ENCODE measurements at regions not wholly inside any gene's neighbourhood (a gene's known extent, or its start where the extent isn't known, plus 50 kb on each side); places are given as distances from the start of the nearest gene placed in this dataset.

DNA sequence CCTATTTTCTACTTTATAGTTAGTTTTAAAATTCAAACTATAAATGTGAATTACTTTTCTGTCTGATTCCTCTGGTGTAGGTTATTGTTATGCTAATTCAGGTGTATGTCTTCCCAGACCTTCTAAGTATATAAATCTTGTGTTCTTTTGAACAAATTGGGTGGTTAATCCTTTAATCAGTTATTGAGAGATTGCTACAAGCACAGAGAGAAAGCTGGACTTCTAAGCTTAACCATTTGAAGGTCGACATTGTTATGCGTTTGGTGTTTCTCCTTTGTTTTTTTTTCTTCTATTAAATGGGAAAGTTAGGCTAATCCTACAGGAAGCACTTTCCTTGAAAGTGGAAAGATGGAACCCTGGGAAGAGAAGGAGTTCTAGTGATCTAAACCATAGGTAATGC lies 592.6 kb downstream of the SLC4A3 start:
- DNase-seq (ENCODE audit: low spot score in 2 of 2): peak in 1 of 2 experiments; percentile 80
- H3K9me3 ChIP-seq: no peaks in the 10 kb centered on the region
- peaks cover 11% of the 10 kb centered on the region for H3K4me1 ChIP-seq
- in situ Hi-C loops (cut with MboI; ENCODE audit: low sequenced_read_pairs): no loop called here
- H3K27me3 ChIP-seq (ENCODE audit: low read depth): no peaks in the 10 kb centered on the region; the same call in 1 of the 2 replicates
- no peak overlapping the region for H3K4me3 ChIP-seq
- H3K36me3 ChIP-seq (replicated peaks): no peaks in the 10 kb centered on the region

DNA sequence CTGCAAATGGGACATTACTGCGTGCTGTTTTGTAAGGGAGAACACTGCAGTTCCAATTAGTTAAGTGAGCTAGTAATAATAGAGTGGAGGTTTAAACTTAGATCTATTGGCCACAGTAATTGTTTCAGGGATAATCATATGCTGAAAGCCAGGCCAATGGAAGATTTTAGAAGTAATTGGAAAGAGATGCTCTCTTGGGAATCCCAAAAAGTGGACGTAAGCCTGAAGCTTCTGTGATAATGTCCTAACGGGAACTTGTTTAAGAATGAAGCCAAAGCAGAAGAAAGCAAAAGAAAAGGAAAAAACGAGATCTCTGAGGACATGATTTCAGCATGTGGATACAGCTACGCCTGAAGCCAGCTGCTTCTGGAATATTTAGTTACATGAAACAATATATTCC lies 594.6 kb downstream of the SLC4A3 start:
- H3K4me3 ChIP-seq: no peak overlapping the region
- in situ Hi-C loops (cut with MboI; ENCODE audit: low sequenced_read_pairs): no loop called here
- H3K36me3 ChIP-seq (replicated peaks): no peaks in the 10 kb centered on the region
- H3K9me3 ChIP-seq: no peaks in the 10 kb centered on the region
- no peak for DNase-seq (ENCODE audit: low spot score in 2 of 2)
- no peaks in the 10 kb centered on the region; the same call in 1 of the 2 replicates for H3K27me3 ChIP-seq (ENCODE audit: low read depth)
- peaks cover 11% of the 10 kb centered on the region for H3K4me1 ChIP-seq

DNA sequence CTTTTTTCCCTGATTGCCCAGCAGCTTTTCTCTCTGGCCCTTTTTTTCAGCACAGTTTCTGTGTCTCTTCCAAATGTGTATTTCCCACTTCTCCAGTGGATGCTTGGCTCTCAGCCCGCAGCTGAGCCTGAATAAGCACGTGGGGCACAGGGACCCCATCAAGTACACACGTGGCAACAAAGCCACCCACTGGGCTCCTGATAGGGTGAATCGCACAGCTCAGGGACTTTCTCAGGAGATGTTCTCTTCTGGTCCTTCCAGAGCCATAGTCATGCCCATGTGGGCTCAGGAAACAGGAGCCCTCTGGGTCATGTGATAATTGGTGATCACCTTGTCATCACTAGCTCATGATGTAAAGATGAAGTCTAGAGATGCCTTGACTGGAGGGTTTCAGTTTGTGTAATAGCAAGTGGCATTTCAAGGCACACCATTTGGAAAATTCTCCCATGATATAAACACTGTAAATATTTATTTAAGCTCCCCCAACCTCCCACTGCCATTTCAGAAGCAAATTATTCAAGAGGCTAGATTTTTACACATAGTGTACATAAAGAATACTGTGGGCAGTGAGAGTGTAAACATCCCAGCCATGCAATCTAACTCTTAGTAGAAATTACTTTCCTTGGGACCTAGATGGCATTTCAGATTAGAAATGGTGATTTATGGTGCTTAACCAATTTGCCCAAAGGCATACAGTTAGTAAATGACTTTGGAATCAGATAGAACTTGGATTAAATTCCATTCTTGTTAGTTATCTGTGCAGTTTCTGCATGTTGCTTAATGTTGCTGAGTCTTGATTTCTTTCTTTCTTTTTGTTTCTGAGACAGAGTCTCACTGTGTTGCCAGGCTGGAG lies 597.5 kb downstream of the SLC4A3 start:
- Histone ChIP-seq H3K27me3 (ENCODE audit: low read depth) (no peaks in the 10 kb centered on the region; the same call in 1 of the 2 replicates), H3K4me3 (no peak overlapping the region), H3K9me3 (no peaks in the 10 kb centered on the region), H3K36me3 (replicated peaks) (no peaks in the 10 kb centered on the region), H3K4me1 (peaks cover 7% of the 10 kb centered on the region)
- in situ Hi-C loops (cut with MboI; ENCODE audit: low sequenced_read_pairs): no loop called here
- DNase-seq (ENCODE audit: low spot score in 2 of 2): no peak

DNA sequence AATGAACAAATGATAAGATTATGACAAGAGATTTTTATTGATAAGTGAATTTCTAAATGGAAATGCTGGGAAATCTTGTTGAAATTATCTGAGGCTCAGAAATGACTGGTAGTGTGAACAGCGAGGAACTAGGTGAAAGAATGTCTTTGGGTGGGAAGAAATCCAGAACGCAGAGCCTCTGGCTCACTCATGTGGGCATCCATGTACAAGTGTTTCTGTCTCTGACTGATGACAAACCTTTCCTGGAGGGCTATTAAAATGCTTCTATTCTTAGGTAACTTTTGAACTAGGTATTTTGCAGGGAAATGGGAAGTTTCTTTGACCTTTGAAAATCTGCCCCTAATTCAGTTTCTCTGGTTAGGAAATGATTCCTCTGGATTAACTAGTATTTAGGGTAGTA lies 598.6 kb downstream of the SLC4A3 start:
- H3K36me3 ChIP-seq (replicated peaks): no peaks in the 10 kb centered on the region
- H3K4me3 ChIP-seq: no peak overlapping the region
- H3K9me3 ChIP-seq: no peaks in the 10 kb centered on the region
- in situ Hi-C loops (cut with MboI; ENCODE audit: low sequenced_read_pairs): no loop called here
- H3K4me1 ChIP-seq: no peaks in the 10 kb centered on the region
- no peaks in the 10 kb centered on the region; the same call in 1 of the 2 replicates for H3K27me3 ChIP-seq (ENCODE audit: low read depth)
- DNase-seq (ENCODE audit: low spot score in 2 of 2): no peak

GRCh38 chr2:220226546-220226945 lies 599.1 kb downstream of the SLC4A3 start:
- Histone ChIP-seq H3K9me3 (no peaks in the 10 kb centered on the region), H3K27me3 (ENCODE audit: low read depth) (no peaks in the 10 kb centered on the region; the same call in 1 of the 2 replicates), H3K36me3 (replicated peaks) (no peaks in the 10 kb centered on the region), H3K4me1 (no peaks in the 10 kb centered on the region), H3K4me3 (no peak overlapping the region)
- in situ Hi-C loops (cut with MboI; ENCODE audit: low sequenced_read_pairs): no loop called here
- no peak for DNase-seq (ENCODE audit: low spot score in 2 of 2)

GRCh38 chr2:220227266-220227920 lies 600.0 kb downstream of the SLC4A3 start:
- no peaks in the 10 kb centered on the region for H3K9me3 ChIP-seq
- no peaks in the 10 kb centered on the region for H3K4me1 ChIP-seq
- in situ Hi-C loops (cut with MboI; ENCODE audit: low sequenced_read_pairs): no loop called here
- no peaks in the 10 kb centered on the region for H3K36me3 ChIP-seq (replicated peaks)
- DNase-seq (ENCODE audit: low spot score in 2 of 2): no peak
- no peak overlapping the region for H3K4me3 ChIP-seq
- H3K27me3 ChIP-seq (ENCODE audit: low read depth): no peaks in the 10 kb centered on the region; the same call in 1 of the 2 replicates

GRCh38 chr2:220228310-220229006 lies 601.0 kb downstream of the SLC4A3 start:
- in situ Hi-C loops (cut with MboI; ENCODE audit: low sequenced_read_pairs): no loop called here
- no peak overlapping the region for H3K4me3 ChIP-seq
- no peaks in the 10 kb centered on the region; the same call in 1 of the 2 replicates for H3K27me3 ChIP-seq (ENCODE audit: low read depth)
- H3K36me3 ChIP-seq (replicated peaks): no peaks in the 10 kb centered on the region
- H3K4me1 ChIP-seq: no peaks in the 10 kb centered on the region
- DNase-seq (ENCODE audit: low spot score in 2 of 2): no peak
- no peaks in the 10 kb centered on the region for H3K9me3 ChIP-seq

DNA sequence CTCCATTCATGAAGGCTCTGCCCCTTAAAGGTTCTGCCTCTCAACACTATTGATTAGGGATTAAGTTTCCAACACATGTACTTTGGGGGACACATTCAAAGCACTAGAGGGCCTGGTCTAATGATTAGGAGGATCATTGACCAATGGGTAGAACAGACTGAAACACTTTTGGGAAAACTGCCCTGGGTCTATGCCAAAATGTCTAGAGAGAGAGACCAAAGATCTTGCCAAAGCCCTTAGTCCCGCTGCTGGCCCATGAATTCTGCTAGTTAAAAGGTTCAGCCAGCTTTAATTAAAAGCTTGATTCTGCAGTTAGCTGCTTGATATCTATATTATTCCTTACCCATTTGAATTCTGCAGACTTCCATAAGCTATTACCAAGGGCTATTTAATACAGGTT lies 613.2 kb downstream of the SLC4A3 start:
- Histone ChIP-seq H3K27me3 (ENCODE audit: low read depth) (no peaks in the 10 kb centered on the region), H3K9me3 (no peaks in the 10 kb centered on the region), H3K4me1 (no peaks in the 10 kb centered on the region), H3K4me3 (no peak overlapping the region), H3K36me3 (replicated peaks) (no peaks in the 10 kb centered on the region)
- in situ Hi-C loops (cut with MboI; ENCODE audit: low sequenced_read_pairs): no loop called here
- no peak for DNase-seq (ENCODE audit: low spot score in 2 of 2)

DNA sequence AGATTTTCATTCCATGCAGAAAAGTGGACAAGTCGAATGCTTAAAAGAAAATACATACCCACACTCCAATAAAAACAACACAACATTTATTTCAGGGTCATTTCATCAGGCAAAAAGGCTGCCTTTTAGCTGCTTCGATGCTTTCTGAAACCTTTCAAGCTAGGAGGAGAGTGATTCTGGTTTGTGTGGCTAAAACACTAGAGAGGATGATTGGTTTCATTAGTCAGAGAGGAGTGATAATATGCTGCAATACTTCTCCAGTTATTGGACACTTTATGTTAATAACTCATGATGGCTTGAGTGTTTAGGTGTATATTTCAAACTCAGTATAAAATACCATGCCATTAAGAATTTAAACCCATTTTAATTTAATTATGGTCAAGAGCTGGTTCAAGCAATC lies 614.0 kb downstream of the SLC4A3 start:
- in situ Hi-C loops (cut with MboI; ENCODE audit: low sequenced_read_pairs): no loop called here
- H3K9me3 ChIP-seq: no peaks in the 10 kb centered on the region
- no peak for DNase-seq (ENCODE audit: low spot score in 2 of 2)

DNA sequence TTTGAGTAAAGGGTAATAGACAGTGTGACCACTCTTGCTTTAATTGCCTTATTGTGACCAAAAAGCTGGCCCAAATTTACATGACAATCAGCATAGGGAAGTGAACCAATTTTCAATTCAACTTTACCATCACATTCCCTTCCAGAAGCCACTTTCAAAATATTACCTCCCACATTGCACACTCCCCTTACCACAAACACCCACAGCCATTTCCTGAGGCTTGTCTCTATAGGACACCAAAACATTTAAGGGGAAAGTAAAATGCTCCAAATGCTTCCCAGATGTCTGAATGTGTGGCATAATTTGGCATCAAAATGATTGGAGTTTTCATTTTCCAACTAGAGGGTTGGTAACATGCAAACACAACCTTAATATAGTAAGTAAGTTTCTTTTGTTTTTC lies 616.1 kb downstream of the SLC4A3 start:
- H3K36me3 ChIP-seq (replicated peaks): no peaks in the 10 kb centered on the region

More for the DNA sequence above, 614.0 kb downstream of the SLC4A3 start:
- no peak overlapping the region for H3K4me3 ChIP-seq
- no peaks in the 10 kb centered on the region for H3K4me1 ChIP-seq
- no peaks in the 10 kb centered on the region for H3K36me3 ChIP-seq (replicated peaks)
- H3K27me3 ChIP-seq (ENCODE audit: low read depth): no peaks in the 10 kb centered on the region

GRCh38 chr2:220246386-220246785 lies 619.0 kb downstream of the SLC4A3 start:
- no peak for DNase-seq (ENCODE audit: low spot score in 2 of 2)

More for the DNA sequence above, 616.1 kb downstream of the SLC4A3 start:
- H3K27me3 ChIP-seq (ENCODE audit: low read depth): no peaks in the 10 kb centered on the region
- no peaks in the 10 kb centered on the region for H3K4me1 ChIP-seq
- in situ Hi-C loops (cut with MboI; ENCODE audit: low sequenced_read_pairs): no loop called here
- DNase-seq (ENCODE audit: low spot score in 2 of 2): no peak
- H3K9me3 ChIP-seq: no peaks in the 10 kb centered on the region
- no peak overlapping the region for H3K4me3 ChIP-seq

DNA sequence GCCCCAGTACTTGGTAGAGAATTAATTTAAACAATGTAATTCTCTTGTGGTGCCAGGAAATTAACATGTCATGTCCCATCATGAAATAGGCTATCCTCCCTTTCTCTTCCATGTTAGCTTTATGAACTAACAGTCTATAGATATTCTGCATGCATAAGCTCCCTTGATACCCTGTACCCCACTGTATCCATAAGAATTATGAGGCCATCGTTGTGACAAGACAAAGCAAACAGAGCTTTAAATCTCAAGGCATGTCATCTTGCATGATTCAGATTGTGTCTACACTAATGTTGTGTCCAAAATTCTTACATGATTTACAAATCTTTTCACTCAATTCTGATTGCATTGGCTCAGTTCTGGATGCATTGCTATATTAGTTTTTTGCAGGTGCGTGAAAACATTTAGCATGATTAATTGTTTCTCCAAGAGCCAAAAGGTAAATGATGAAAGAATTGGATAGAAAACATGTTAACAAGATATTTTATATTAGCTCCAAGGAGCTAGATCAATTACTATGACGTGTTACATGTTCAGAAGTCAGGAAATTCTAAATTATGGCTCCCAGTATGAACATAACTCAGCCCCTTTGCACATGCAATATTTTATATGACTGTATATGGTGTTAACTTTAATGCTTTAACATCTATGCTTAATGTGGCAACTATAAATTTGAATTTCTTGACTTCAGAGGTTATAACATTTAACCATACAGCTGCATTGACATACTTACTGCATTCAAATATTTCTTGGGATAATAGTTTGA lies 620.3 kb downstream of the SLC4A3 start:
- no peak overlapping the region for H3K4me3 ChIP-seq
- H3K4me1 ChIP-seq: no peaks in the 10 kb centered on the region
- no peaks in the 10 kb centered on the region for H3K27me3 ChIP-seq (ENCODE audit: low read depth)
- H3K36me3 ChIP-seq (replicated peaks): no peaks in the 10 kb centered on the region
- H3K9me3 ChIP-seq: no peaks in the 10 kb centered on the region
- in situ Hi-C loops (cut with MboI; ENCODE audit: low sequenced_read_pairs): no loop called here
- DNase-seq (ENCODE audit: low spot score in 2 of 2): no peak

More at GRCh38 chr2:220246386-220246785, 619.0 kb downstream of the SLC4A3 start:
- in situ Hi-C loops (cut with MboI; ENCODE audit: low sequenced_read_pairs): no loop called here
- no peaks in the 10 kb centered on the region for H3K27me3 ChIP-seq (ENCODE audit: low read depth)
- no peaks in the 10 kb centered on the region for H3K4me1 ChIP-seq
- H3K36me3 ChIP-seq (replicated peaks): no peaks in the 10 kb centered on the region
- no peak overlapping the region for H3K4me3 ChIP-seq
- H3K9me3 ChIP-seq: no peaks in the 10 kb centered on the region

DNA sequence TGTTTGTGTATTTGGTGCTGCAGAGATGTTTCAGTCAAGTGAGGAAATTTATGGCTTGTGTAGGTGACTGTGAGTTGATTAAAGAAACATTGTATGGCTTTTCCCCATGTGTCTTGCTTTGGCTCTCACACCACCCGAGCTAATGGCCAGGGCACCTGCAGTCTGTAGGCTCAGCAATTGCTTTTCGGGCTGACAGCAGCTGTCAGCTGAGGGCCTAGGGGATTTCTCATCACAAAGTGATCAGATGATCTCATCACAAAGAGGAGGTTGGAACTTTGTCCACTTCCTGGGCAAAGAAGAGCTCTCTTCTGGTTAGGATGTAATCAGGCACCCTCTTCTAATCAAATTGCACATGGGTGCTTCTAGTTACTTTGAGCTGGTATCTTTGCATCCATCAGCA lies 632.2 kb downstream of the SLC4A3 start:
- H3K36me3 ChIP-seq (replicated peaks): no peaks in the 10 kb centered on the region
- no peak for DNase-seq (ENCODE audit: low spot score in 2 of 2)
- no peaks in the 10 kb centered on the region for H3K27me3 ChIP-seq (ENCODE audit: low read depth)
- in situ Hi-C loops (cut with MboI; ENCODE audit: low sequenced_read_pairs): no loop called here
- H3K4me3 ChIP-seq: no peak overlapping the region
- no peaks in the 10 kb centered on the region for H3K4me1 ChIP-seq
- no peaks in the 10 kb centered on the region for H3K9me3 ChIP-seq

All from HAP-1 (cell line).